SHP77 (cell line): ENCODE measurements at regions not wholly inside any gene's neighbourhood (a gene's known extent, or its start where the extent isn't known, plus 50 kb on each side); places are given as distances from the start of the nearest gene placed in this dataset.

Experiments used
- DNase-seq, 2 experiments: peaks; one replicate each; lab custom pipeline; 2025; lab: John Stamatoyannopoulos, UW

DNA sequence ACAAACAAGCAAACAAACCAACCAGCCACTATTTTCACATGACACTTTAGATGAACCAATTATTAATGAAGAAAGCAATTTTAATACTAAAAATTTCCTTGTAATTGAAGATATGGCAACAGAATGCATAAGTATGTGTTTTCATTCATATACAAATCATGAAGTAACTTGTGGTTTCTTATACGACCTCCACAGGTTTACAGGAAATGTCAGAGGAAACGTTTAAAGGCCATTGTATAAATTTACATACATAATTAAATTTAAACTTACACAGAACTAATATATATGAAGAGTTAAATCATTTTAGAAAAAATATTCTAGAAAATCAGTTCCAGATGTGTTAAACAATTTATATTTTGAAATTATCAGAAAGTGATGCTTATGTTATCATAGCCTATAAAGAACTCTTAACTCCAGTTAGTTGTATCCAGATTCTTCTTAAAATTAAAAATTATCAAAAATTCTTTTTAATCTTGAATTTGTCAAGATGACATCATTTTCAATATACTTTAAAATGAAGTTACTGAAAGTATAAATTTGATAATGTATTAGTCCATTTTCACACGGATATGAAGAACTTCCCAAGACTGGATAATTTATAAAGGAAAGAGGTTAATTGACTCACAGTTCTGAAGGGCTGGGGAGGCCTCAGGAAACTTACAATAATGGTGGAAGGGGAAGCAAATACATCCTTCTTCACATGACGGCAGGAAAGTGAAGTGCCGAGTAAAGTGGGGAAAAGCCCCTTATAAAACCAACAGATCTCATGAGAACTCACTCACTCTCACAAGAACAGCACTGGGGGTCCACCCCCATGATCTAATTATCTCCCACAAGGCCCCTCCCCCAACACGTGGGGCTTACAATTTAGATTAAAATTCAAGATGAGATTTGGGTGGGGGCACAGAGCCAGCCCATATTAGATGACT is 192.0 kb downstream of the PIK3R1 start:
- no peak for DNase-seq

DNA sequence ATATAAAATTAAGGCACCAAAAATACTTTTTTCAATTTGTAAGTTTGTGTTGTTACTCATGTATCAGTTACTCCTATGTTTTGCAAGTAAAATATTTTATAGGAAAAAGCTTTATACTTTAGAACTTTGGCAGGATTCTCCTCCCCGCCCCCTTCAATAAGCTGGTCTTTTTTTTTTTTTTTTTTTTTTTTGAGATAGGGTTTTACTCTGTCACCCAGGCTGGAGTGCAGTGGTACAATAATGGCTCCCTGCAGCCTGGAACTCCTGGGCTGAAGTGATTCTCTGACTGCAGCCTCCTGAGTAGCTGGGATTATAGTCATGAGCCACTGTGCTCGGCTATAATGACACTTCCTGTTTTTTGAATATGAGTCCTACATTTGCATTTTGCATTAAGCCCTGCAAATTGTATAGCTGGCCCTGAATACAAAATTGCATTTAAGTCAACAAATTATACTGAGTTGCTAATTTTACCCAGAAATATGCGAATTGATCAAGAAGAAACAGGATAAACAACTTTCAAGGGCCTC is 192.9 kb downstream of the PIK3R1 start:
- no peak for DNase-seq

DNA sequence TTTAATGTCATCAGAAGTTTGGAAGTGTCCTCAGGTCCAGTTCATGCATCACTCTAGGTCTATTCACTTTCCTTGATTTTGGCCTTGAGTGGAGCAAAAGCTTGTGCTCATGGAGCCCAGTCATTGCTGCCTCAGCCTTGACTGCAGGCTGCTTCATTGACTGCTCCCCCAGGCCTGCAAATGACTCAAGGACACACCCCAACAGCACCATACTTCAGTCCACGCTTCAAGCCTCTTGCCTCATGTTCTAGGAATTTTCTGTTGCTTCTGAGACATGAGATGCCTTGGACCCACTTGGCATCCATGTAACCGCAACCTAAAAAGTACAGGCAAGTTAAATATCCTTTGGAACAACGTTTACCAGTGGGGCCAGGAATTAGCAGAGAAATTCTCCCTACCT is 193.7 kb downstream of the PIK3R1 start:
- no peak for DNase-seq

DNA sequence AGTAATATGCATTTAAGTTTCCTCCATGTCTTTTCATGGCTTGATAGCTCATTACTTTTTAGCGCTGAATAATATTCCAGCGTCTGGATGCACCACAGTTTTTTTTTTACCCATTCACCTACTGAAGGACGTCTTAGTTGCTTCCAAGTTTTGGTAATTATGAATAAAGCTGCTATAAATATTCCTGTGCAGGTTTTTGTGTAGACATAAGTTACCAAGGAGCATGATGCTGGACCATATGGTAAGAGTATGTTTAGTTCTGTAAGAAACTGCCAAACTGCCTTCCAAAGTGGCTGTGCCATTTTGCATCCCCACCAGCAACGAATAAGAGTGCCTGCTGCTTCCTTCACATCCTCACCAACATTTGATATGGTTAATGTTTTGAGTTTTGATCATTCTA is 195.6 kb downstream of the PIK3R1 start:
- no peak for DNase-seq

DNA sequence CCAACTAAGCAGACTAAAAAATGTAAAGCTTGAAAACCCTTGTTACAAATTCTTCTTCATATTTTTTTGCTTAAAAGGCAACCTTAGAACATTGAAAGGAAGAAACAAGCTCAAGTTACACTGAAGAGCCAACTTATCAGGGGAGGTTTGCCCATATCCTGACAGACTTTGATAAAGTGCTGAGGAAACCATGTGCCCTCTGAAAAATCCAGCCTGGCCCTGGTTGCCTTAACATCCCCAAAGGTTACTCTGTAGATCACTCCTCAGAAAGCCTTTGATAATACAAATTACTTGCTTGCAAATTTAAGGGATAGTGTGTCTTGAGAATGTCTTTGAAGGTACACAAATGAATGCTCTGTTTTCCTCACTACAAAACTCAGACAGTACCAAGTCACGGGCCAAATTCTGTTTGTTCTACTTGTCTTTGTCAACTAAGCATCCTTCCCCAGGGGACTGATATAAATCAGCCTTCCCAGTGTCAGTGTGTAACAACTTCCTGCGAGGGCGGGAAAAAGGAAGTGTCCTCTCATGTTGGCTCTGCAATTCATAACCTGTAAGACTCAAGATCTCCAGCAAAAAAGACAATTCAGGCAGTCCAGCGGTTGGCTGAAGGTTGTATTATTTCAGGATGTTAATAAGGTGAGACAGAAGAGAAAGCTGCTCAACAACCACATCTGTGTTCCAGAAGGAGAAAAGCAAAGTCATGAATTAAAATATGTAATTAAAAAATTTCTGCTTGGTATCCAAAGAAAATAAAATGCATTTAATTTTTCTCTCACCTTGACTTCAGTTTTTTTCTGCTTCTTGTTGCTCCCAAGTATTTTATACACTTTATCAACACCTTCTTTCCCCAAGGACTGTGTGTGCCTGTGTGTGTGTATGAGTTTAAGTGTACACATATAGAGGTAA is 199.9 kb downstream of the PIK3R1 start:
- DNase-seq = no peak

DNA sequence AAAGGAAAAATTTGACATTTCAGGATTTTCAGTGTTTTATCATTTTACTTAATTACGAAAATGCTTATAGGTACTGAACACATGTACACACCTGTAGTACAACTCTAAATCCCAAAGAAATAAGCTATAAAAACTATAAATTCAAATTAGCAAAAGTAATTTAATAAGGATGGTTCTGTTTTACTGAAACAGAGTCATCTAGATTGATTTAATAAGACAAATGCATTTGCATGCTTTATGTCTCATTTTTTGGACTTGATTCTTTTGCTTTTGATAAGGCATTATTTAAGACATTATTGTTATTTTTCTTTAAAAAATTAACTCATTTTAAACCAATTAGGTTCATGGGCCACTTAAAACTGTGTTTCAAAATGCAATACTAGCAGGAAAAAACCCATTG is 201.2 kb downstream of the PIK3R1 start:
- no peak for DNase-seq

DNA sequence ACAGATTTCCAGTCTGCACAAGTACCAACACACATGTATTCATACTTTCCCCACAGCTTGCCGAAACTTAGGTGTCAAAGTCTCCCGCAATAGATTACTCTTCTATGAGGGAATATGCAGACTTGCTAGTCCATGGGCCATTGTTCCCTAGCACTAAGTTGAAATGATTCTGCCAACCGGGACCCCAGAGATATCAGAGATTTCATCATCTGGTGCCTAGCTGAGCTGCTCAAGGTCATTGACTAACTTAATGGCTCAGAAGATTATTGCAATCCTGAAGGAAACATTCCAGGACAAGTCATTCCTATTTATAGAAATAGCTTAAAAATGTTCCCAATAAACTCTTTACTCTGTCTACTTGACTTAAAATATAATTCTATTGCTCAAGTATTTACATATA is 202.6 kb downstream of the PIK3R1 start:
- no peak for DNase-seq

DNA sequence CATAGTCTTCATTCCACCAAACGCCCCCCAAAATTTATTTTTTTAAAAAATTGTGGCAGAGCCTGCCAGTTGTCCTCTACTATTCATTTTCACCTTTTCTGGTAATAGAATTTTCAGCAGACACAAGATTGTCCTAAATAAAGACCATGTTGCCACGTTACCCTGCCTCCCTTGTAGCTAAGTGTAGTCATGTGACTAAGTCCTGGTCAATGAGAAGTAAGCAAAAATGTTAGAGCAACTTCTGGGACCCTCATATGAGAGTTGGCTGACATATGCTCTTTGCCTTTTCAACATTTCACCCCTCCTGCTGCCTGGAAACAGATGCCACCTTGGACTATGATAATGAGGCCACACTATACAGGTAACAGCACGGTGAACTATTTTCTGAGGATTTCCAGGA is 203.1 kb downstream of the PIK3R1 start:
- DNase-seq = no peak

DNA sequence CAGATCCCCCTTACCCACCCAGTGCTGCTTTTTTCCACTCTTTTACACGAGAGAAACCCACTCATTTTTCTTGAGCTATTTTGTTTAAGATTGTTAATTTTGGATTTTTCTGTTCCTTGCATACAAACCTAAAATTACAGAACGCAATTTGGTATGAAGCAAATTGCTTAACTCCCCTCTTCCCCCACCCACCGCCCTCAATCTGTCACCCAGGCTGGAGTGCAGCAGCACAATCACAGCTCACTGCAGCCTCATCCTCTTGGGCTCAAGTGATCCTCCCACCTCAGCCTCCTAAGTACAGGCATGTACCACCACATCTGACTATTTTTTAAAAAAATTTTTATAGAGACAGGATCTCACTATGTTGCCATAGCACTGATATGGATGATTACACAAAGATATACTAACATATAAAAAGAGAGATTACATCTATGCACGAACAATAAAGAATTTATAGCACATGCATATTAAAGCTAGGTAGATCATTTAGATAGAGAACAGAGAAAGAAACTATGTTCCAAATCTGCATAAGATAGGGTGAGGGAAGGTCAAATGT is 203.6 kb downstream of the PIK3R1 start:
- DNase-seq = no peak

DNA sequence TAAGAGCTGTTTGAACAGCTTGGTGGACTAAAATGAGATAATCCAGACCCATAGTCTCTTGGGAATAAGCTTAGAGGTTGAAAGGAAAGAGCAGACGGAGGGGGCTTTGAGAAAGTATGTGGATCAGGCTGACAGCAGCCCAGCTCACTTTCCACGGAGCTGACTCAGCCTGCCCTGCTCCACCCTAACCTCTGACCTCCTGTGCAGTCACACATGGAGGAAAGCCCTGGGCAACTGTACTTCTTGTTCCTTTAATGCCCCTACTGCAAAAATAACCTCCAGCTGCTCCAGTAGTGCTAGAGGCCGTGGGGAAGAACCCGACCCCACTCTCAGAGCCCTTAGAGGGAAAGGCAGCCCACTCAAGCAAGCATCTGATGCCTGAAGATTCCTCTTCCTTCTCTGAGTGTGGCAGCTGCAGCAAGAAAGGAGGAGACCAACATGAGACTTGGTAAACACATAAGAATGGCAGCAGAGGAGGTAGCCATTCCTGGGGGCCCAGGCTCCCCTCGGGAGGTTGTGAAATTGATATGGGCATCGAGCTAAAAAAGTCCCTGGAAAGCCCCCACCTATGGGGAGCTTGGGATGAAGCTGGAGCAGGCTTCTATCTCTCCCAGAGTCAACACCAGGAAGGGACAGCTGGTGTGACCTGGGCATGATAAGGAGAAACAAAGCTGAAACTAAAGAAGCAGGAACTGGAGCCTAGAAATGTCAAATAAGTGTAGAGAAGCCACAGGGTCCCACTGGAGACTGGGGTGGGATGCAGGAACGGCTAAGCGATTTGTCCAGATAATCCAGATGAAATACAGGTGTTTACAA is 204.3 kb downstream of the PIK3R1 start:
- no peak for DNase-seq

DNA sequence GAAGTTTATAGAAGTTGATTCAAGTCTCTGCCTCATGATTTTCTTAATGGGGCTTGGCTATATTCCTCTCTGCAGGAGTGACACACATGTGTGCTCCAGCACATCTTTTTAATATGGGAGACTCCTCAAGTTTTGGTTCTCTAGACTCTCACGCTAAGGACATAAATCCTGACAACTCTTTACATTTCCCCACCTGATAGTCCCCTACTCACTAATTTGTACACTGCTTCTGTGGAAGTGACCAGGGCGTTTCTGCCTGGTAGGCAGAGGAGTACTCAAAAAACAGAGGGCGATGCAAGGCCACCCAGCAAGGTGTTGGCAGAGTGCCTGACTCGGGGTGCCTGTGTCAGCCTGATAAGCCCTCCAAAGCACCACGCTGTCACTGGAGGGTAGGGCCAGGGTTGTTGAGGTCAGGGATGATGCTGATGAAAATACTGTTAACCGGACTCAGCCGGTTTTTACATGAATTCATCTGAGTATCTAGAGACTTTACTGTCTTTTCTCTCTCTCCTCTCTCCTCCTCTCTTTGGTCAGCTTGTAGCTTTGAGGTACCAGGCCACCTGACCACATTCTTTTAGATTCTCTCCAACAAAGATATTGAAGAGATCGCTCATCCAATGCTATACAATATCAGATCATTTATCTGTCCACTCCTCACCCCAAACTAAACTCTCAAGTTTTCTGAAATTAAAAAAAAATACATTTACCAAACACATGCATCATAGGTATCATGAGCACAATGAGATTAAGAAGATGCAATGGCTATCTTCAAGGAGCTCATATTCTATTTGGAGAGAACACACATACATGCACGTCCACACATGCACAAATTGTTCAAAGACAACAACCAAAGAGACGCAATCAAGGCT is 205.2 kb downstream of the PIK3R1 start:
- DNase-seq = no peak

DNA sequence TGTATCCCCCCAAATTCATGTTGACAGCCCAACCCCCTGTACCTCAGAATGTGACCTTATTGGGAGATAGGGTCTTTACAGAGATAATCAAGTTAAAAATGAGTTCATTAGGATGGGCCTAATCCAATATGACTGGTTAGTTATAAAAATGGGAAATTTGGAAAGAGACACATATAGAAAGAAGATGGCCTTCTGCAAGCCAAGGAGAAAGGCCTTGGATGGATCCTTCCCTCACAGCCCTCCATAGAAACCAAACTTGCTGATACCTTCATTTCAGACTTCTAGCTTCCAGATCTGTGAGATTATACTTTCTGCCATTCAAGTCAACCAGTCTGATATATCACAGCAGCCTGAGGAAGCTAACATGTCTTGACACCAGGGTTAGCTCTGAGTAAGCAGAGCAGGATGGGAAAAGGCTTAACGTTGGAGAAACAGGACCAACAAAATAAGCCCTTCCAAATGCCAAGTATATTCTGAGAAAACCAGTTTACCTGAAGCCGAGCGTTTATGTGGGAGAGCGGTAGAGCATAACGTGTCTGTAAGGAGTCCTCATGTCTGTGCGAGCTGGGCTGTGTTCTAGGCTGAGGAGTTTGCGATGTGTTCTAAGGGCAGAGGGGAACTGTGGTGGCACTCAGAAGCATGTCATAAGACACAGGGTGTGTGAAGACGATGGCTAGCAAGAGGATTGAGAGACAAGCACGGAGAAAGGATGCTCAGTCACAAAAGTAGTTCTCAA is 206.1 kb downstream of the PIK3R1 start:
- no peak for DNase-seq

DNA sequence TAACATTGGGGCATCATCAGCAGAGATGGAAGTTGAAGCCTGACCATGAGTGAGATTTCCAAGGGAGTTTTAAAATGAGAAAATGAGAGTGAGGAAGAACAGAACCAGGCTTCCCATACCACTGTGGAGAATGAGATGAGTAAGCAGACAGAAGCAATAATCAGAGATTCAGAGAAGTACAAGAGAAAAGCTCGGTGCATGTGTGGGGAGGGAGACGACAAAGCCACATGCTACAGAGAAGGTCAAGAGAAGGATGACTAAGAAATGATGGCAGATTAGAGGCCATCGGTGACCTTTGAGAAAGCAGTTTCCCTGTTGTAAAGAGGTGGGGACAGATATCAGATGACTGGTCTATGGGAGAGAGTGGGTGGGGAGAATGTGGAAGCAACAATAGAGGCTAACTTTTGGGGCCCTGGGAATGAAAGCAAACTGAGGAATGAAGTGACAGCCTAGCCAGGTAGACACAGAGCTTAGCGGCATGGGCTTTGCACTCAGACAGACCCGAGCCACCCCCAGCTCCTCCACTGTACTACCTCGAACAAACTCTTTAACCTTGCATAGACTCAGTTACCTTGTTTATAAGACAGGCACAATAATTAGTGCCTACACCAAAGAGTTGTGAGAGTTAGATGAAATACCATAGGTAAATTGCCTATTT is 207.7 kb downstream of the PIK3R1 start:
- DNase-seq = no peak

DNA sequence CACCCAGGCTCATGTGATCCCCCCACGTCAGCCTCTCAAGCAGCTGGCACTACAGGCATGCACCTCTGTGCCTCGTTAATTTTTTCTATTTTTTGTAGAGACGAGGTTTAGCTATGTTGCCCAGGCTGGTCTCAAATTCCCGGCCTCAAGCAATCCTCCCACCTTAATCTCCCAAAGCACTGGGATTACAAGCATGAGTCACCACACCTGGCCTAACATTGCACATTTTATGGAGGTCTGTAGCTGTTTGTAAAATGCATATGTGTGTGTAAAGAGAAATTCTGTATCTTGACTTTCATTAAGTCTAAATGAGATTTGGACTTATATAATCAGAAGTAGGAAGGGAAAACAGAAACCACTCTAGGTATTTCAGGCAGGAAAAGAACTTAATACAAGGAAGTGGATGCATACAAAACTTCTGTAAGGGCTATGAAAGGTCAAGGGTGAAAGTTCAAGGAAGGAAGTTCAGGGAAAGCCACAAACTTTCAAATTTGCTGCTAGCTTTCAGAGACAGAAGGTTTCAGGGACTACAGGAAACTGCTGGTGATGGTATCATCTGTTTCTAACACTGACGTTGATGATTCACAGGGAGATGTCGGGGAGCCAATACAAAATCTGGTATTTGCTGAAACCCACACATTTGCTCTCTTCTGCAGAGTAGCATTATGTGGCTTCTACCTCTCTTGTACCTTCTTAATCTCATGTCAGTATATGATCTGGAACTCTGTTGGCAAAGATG is 209.4 kb downstream of the PIK3R1 start:
- no peak for DNase-seq

DNA sequence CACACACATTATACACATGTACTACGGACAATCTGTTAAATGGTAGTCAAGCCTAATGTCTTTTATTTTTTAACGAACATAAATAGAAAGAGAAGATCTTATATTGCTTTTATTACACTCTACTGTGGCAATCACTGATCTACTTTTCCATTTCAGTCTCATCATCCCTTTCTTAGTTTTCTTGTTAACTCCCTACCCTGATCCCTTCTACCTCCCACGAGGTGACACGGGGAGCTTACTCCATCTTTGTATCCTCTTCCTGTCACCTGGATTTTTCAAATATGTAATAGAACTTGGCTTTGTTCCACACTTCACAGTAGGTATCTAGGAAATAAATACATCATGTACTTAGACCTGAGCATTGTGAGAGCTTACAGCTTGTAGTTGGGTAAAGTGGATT is 211.0 kb downstream of the PIK3R1 start:
- DNase-seq = no peak

DNA sequence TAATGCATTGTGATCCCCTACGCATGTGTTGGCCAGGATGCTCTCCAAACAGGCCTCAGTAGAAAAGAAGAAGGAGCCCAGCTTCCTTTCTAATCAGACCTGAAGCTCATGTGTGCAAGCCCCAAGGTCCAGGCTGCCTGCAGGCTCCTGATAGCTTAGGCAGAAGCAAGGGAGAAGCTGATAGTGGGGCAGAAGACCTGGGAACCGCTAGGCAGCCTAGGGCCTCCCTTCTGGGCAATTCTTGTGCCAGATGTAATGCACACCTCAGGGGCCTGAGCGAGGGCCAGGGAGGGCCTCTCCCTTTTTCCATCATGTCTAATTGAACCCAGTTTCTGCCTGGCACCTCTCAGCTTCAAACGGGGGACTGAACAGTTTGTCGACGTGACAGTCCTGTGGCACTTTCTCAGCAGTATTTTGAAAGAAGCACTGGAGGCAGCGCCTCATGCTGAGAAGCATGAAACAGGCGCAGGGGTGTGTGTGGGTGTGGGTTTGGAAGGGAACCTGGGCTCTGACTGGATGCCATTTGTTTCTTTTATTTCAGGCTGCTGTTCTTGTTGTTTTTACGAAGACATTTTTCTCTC is 212.8 kb downstream of the PIK3R1 start:
- DNase-seq = no peak

DNA sequence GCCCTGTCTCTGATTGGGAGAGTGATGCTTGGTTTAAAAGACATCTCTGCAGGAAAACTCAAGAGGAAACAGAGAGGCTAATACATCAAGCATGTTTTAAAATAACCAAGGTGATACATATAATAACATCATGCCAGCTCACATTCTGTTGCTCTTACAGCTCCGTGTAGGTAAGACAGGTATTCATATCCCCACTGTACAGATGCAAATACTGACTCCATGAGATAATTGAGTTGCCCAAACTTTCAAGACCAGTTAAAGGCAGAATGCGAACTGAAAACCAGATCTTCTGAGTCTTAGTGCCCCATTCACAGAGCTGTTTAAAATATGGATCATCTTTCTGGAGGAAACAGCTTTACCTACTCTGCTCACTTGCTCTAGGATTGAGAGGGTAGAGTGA is 214.0 kb downstream of the PIK3R1 start:
- DNase-seq = no peak

DNA sequence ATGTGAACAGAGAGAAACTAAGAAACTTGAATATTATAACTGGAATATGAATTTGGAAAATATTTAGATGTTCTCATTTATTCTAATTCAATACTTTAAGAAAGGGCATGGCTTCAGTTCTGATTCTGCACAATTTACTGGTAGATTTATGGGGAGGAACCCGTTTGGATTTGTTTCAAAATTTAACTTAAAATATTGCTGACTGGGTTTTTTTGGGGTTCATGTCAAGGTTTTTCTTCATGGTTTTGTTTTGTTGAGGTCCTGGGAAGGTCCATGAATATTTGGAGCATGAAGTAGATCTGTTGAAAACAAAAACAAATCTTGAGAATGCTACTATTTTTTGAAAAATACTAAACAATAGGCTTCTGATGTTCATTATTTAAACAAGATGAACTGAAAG is 214.7 kb downstream of the PIK3R1 start:
- DNase-seq = no peak
